WTC11 (cell line): ENCODE measurements at regions not wholly inside any gene's neighbourhood (a gene's known extent, or its start where the extent isn't known, plus 50 kb on each side); places are given as distances from the start of the nearest gene placed in this dataset.

ENCODE experiments used
- ATAC-seq: fragments of 200-7000 bp; cut with Tn5 transposase; 2 replicates; pipeline ENCODE4 v1.10.0; 2021; ENCODE audit warnings: mild to moderate bottlenecking, moderate library complexity
- CTCF ChIA-PET: fragments of 300-600 bp; sonication (Branson Sonifier 250); formaldehyde crosslinking; loops from one replicate; lab custom pipeline; 2021; ENCODE audit warnings: antibody characterized with exemption; lab: Charles Lee
- POLR2A ChIA-PET: fragments of 350-600 bp; sonication (Branson Sonifier 250); formaldehyde crosslinking; loops from one replicate; lab custom pipeline; 2021; ENCODE audit warnings: antibody characterized with exemption; lab: Charles Lee
- DNase-seq: peaks from one replicate; pipeline ENCODE4 v3.0.0; 2021; ENCODE audit warnings: low spot score
- H3K27ac Mint-ChIP-seq: 2 replicates; pipeline ENCODE4 v1.8.0; 2021; ENCODE audit warnings: mixed read lengths
- H3K27me3 Mint-ChIP-seq: 2 replicates; pipeline ENCODE4 v1.8.0; 2021; ENCODE audit warnings: low read depth, mild to moderate bottlenecking, moderate library complexity, mixed read lengths
- H3K36me3 Mint-ChIP-seq: 2 replicates; pipeline ENCODE4 v1.8.0; 2021; ENCODE audit warnings: mixed read lengths
- H3K4me1 Mint-ChIP-seq: 2 replicates; pipeline ENCODE4 v1.8.0; 2022; ENCODE audit warnings: mixed read lengths
- H3K4me3 Mint-ChIP-seq: 2 replicates; pipeline ENCODE4 v1.8.0; 2021; ENCODE audit warnings: mild to moderate bottlenecking, moderate library complexity, mixed read lengths
- H3K9me3 Mint-ChIP-seq: 2 replicates; pipeline ENCODE4 v1.8.0; 2021; ENCODE audit warnings: mixed read lengths
- ATF1 ChIP-seq: sonication (generic); formaldehyde crosslinking; IDR thresholded peaks from 2 replicates; pipeline ENCODE4 v1.8.1; 2023; ENCODE audit warnings: mild to moderate bottlenecking, moderate library complexity, missing genetic modification reagents
- ESRRA ChIP-seq: sonication (generic); formaldehyde crosslinking; IDR thresholded peaks from 2 replicates; pipeline ENCODE4 v1.8.1; 2022; ENCODE audit warnings: mild to moderate bottlenecking, missing genetic modification reagents, borderline replicate concordance
- FOXP4 ChIP-seq: sonication (generic); formaldehyde crosslinking; IDR thresholded peaks from 2 replicates; pipeline ENCODE4 v1.8.0; 2022; ENCODE audit warnings: mild to moderate bottlenecking, missing genetic modification reagents
- IRF2 ChIP-seq: sonication (generic); formaldehyde crosslinking; IDR thresholded peaks from 2 replicates; pipeline ENCODE4 v1.8.0; 2022; ENCODE audit warnings: low read depth, missing genetic modification reagents, borderline replicate concordance
- MLX ChIP-seq: sonication (generic); formaldehyde crosslinking; IDR thresholded peaks from 2 replicates; pipeline ENCODE4 v1.8.1; 2023; ENCODE audit warnings: mild to moderate bottlenecking, missing genetic modification reagents, moderate library complexity
- MXD4 ChIP-seq: fragments of 250-450 bp; sonication (Bioruptor Pico); IDR thresholded peaks from 2 replicates; pipeline ENCODE4 v1.8.0; 2021; ENCODE audit warnings: mild to moderate bottlenecking, moderate library complexity, borderline replicate concordance
- NR3C1 ChIP-seq: sonication (generic); formaldehyde crosslinking; conservative IDR thresholded peaks from 2 replicates; pipeline ENCODE4 v1.8.1; 2023; ENCODE audit warnings: low read depth, mild to moderate bottlenecking, missing genetic modification reagents
- PRRX2 ChIP-seq: fragments of 250-450 bp; sonication (Bioruptor Pico); IDR thresholded peaks from 2 replicates; pipeline ENCODE4 v1.8.0; 2021; ENCODE audit warnings: mild to moderate bottlenecking
- SP1 ChIP-seq: sonication (generic); formaldehyde crosslinking; conservative IDR thresholded peaks from 2 replicates; pipeline ENCODE4 v1.8.1; 2022; ENCODE audit warnings: missing genetic modification reagents
- TCF7 ChIP-seq: sonication (generic); formaldehyde crosslinking; IDR thresholded peaks from 2 replicates; pipeline ENCODE4 v1.8.0; 2022; ENCODE audit warnings: mild to moderate bottlenecking, low read depth, missing genetic modification reagents, moderate library complexity
- TP53 ChIP-seq: sonication (generic); formaldehyde crosslinking; IDR thresholded peaks from 2 replicates; pipeline ENCODE4 v1.8.1; 2023; ENCODE audit warnings: mild to moderate bottlenecking, missing genetic modification reagents
- ZNF121 ChIP-seq: sonication (generic); formaldehyde crosslinking; IDR thresholded peaks from 2 replicates; pipeline ENCODE4 v1.8.0; 2023; ENCODE audit warnings: missing genetic modification reagents
- ZNF138 ChIP-seq: sonication (generic); formaldehyde crosslinking; conservative IDR thresholded peaks from 2 replicates; pipeline ENCODE4 v1.8.1; 2022; ENCODE audit warnings: mild to moderate bottlenecking, moderate library complexity, missing genetic modification reagents
- ZNF281 ChIP-seq: sonication (generic); formaldehyde crosslinking; IDR thresholded peaks from 2 replicates; pipeline ENCODE4 v1.8.0; 2023; ENCODE audit warnings: mild to moderate bottlenecking, missing genetic modification reagents
- ZNF416 ChIP-seq: fragments of 250-450 bp; sonication (Bioruptor Pico); IDR thresholded peaks from 2 replicates; pipeline ENCODE4 v1.9.0; 2021; ENCODE audit warnings: mild to moderate bottlenecking, inconsistent platforms
- ZNF512 ChIP-seq: sonication (generic); formaldehyde crosslinking; IDR thresholded peaks from 2 replicates; pipeline ENCODE4 v1.8.1; 2022; ENCODE audit warnings: missing genetic modification reagents, borderline replicate concordance
- ZNF671 ChIP-seq: fragments of 250-450 bp; sonication (Bioruptor Pico); IDR thresholded peaks from 2 replicates; pipeline ENCODE4 v1.8.0; 2021; ENCODE audit warnings: mild to moderate bottlenecking
- TF ChIP-seq, protein P1 (sequence below): fragments of 250-450 bp; sonication (Bioruptor Pico); IDR thresholded peaks from 2 replicates; pipeline ENCODE4 v1.9.0; 2021; ENCODE audit warnings: mild to moderate bottlenecking, borderline replicate concordance
- TF ChIP-seq, protein P2 (sequence below): fragments of 250-450 bp; sonication (Bioruptor Pico); IDR thresholded peaks from 2 replicates; pipeline ENCODE4 v1.9.0; 2021; ENCODE audit warnings: moderate library complexity, mild to moderate bottlenecking, inconsistent platforms, borderline replicate concordance
- TF ChIP-seq, protein P3 (sequence below): sonication (generic); formaldehyde crosslinking; IDR thresholded peaks from 2 replicates; pipeline ENCODE4 v1.8.0; 2022; ENCODE audit warnings: mild to moderate bottlenecking, missing genetic modification reagents

DNA sequence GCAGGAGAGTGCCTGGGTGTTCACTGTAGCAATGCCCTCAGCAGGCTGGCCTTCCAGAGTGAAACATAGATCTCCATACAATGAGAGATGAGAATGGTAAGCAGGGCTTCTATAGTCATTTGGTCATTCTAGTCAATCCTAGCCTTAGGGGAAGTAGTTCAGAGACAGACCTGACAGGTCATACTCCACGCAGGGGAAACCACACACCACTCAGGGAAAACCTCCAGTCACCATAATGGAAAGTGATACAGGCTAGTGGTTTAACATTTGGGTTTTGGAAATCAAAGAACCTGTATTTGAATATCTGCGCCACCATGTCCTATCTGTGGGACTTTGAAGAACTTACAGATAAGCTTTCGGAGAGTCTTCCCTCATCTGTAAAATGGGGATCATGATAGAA, 425.7 kb upstream of the PPP2R3A start (continued):
- TF ChIP-seq, protein P1, sequence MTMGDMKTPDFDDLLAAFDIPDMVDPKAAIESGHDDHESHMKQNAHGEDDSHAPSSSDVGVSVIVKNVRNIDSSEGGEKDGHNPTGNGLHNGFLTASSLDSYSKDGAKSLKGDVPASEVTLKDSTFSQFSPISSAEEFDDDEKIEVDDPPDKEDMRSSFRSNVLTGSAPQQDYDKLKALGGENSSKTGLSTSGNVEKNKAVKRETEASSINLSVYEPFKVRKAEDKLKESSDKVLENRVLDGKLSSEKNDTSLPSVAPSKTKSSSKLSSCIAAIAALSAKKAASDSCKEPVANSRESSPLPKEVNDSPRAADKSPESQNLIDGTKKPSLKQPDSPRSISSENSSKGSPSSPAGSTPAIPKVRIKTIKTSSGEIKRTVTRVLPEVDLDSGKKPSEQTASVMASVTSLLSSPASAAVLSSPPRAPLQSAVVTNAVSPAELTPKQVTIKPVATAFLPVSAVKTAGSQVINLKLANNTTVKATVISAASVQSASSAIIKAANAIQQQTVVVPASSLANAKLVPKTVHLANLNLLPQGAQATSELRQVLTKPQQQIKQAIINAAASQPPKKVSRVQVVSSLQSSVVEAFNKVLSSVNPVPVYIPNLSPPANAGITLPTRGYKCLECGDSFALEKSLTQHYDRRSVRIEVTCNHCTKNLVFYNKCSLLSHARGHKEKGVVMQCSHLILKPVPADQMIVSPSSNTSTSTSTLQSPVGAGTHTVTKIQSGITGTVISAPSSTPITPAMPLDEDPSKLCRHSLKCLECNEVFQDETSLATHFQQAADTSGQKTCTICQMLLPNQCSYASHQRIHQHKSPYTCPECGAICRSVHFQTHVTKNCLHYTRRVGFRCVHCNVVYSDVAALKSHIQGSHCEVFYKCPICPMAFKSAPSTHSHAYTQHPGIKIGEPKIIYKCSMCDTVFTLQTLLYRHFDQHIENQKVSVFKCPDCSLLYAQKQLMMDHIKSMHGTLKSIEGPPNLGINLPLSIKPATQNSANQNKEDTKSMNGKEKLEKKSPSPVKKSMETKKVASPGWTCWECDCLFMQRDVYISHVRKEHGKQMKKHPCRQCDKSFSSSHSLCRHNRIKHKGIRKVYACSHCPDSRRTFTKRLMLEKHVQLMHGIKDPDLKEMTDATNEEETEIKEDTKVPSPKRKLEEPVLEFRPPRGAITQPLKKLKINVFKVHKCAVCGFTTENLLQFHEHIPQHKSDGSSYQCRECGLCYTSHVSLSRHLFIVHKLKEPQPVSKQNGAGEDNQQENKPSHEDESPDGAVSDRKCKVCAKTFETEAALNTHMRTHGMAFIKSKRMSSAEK (CRISPR knock-in tag) = no peak
- no peak for TF ChIP-seq ESRRA (CRISPR knock-in tag)
- no peak for TF ChIP-seq ZNF416 (CRISPR knock-in tag)

DNA sequence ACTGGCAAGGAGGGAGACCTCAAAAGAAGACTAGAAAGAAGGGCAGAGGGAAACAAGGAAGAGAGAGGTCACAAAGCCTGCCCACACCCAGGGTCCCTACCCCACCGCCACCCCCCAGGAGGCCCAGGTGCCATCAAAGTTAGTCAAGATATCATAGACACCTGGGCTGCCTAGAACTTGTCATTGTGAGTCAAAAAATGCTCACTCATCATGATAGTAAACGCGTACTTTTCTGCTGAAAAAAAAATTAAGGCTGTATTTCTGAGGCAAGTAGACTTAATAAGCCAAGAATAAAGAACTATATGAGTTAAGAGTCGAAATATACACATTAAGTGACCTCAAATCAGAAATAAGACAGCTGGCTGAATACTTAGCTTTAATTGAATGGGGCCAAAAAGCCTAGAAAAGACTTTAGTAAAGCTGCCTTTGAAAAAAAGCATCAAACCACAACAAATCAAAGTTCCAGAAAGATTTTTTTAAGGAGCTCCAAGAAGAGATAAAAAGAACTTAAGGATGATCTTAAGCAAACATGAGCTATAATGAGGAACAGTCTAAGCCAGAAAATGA, 415.5 kb upstream of the PPP2R3A start:
- no peaks in the 10 kb centered on the region for H3K27me3 Mint-ChIP-seq
- no peak overlapping the region for H3K27ac Mint-ChIP-seq
- no peak for ATAC-seq
- no peak overlapping the region for H3K4me3 Mint-ChIP-seq
- H3K4me1 Mint-ChIP-seq = peaks cover 3% of the 10 kb centered on the region
- CTCF ChIA-PET = no interaction called here
- H3K36me3 Mint-ChIP-seq = no peaks in the 10 kb centered on the region
- TF ChIP-seq, protein P2, sequence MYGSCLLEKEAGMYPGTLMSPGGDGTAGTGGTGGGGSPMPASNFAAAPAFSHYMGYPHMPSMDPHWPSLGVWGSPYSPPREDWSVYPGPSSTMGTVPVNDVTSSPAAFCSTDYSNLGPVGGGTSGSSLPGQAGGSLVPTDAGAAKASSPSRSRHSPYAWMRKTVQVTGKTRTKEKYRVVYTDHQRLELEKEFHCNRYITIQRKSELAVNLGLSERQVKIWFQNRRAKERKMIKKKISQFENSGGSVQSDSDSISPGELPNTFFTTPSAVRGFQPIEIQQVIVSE = no peak
- TF ChIP-seq TCF7 (CRISPR knock-in tag) (no peak), ZNF512 (no peak), MXD4 (no peak), ZNF281 (CRISPR knock-in tag) (no peak), PRRX2 (CRISPR knock-in tag) (no peak), ZNF121 (no peak), IRF2 (CRISPR knock-in tag) (no peak), NR3C1 (CRISPR knock-in tag) (no peak), MLX (CRISPR knock-in tag) (no peak), ZNF138 (CRISPR knock-in tag) (no peak), SP1 (CRISPR knock-in tag) (no peak), ATF1 (CRISPR knock-in tag) (no peak), FOXP4 (CRISPR knock-in tag) (no peak), TP53 (CRISPR knock-in tag) (no peak), ZNF671 (no peak)
- TF ChIP-seq, protein P3, sequence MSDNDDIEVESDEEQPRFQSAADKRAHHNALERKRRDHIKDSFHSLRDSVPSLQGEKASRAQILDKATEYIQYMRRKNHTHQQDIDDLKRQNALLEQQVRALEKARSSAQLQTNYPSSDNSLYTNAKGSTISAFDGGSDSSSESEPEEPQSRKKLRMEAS = no peak
- POLR2A ChIA-PET = no interaction called here
- H3K9me3 Mint-ChIP-seq = no peaks in the 10 kb centered on the region
- DNase-seq = no peak
